ENCODE measurements at regions not wholly inside any gene's neighbourhood (a gene's known extent, or its start where the extent isn't known, plus 50 kb on each side); places are given as distances from the start of the nearest gene placed in this dataset.

- H2BK12ac ChIP-seq (ENCODE audit: low read length in 2 of 2): no peak overlapping the region
- DNase-seq: no peak
- H3K4me1 ChIP-seq (ENCODE audit: control insufficient read depth, insufficient read depth, low read depth, low read length): no peaks in the 10 kb centered on the region
- H3K36me3 ChIP-seq (ENCODE audit: control insufficient read depth in 1 of 2, insufficient read depth in 2 of 2, low read depth in 1 of 2, low read length in 2 of 2): no peaks in the 10 kb centered on the region
- no peak overlapping the region for H3K14ac ChIP-seq (ENCODE audit: low read length in 2 of 2)
- no peak overlapping the region for H2BK120ac ChIP-seq (ENCODE audit: low read depth, low read length)
- no peak overlapping the region for H2BK5ac ChIP-seq (ENCODE audit: low read depth, low read length, poor library complexity, severe bottlenecking)
- H2AK5ac ChIP-seq (ENCODE audit: low read length, severe bottlenecking): no peak overlapping the region
- H3K9me3 ChIP-seq (ENCODE audit: control insufficient read depth, low read length): peaks cover 4% of the 10 kb centered on the region
- no peak overlapping the region for H4K8ac ChIP-seq (ENCODE audit: low read length)
- no peak overlapping the region for H4K91ac ChIP-seq (ENCODE audit: low read length)
- no peaks in the 10 kb centered on the region for H3K79me1 ChIP-seq (replicated peaks; ENCODE audit: low read length, poor library complexity, severe bottlenecking)
- no peak overlapping the region for H3K23ac ChIP-seq (ENCODE audit: low read length in 2 of 2)
- no peak overlapping the region for H2BK15ac ChIP-seq (ENCODE audit: low read depth, poor library complexity, severe bottlenecking)
- no peak overlapping the region for H3K4me2 ChIP-seq (ENCODE audit: low read length, poor library complexity, severe bottlenecking)
- no peak overlapping the region for H3K4ac ChIP-seq (ENCODE audit: low read depth in 1 of 2, low read length in 2 of 2)
- no peak overlapping the region for H3K27ac ChIP-seq (ENCODE audit: low read length, poor library complexity, severe bottlenecking)
- H3K9ac ChIP-seq (ENCODE audit: low read length): no peak overlapping the region
- no peak overlapping the region for H2AFZ ChIP-seq (ENCODE audit: low read depth, low read length)
- H3K27me3 ChIP-seq (ENCODE audit: control insufficient read depth in 1 of 2, insufficient read depth in 1 of 2, low read length in 2 of 2): no peaks in the 10 kb centered on the region
- no peak overlapping the region for H3K4me3 ChIP-seq (ENCODE audit: insufficient read depth in 1 of 2, low read depth in 1 of 2, low read length in 2 of 2)
- no peak overlapping the region for H3K18ac ChIP-seq (ENCODE audit: low read depth in 1 of 2, low read length in 2 of 2)
Observed at GRCh38 chr12:60014436-60014835, 418.6 kb downstream of the SLC16A7 start.

- Histone ChIP-seq H4K91ac (ENCODE audit: low read length) (no peak overlapping the region), H3K18ac (ENCODE audit: low read depth in 1 of 2, low read length in 2 of 2) (no peak overlapping the region), H4K8ac (ENCODE audit: low read length) (no peak overlapping the region), H2BK120ac (ENCODE audit: low read depth, low read length) (no peak overlapping the region), H2BK15ac (ENCODE audit: low read depth, poor library complexity, severe bottlenecking) (no peak overlapping the region), H3K9me3 (ENCODE audit: control insufficient read depth, low read length) (no peaks in the 10 kb centered on the region), H2BK5ac (ENCODE audit: low read depth, low read length, poor library complexity, severe bottlenecking) (no peak overlapping the region), H3K4me3 (ENCODE audit: insufficient read depth in 1 of 2, low read depth in 1 of 2, low read length in 2 of 2) (no peak overlapping the region), H3K4me1 (ENCODE audit: control insufficient read depth, insufficient read depth, low read depth, low read length) (no peaks in the 10 kb centered on the region), H3K4ac (ENCODE audit: low read depth in 1 of 2, low read length in 2 of 2) (no peak overlapping the region), H3K27ac (ENCODE audit: low read length, poor library complexity, severe bottlenecking) (no peak overlapping the region), H3K27me3 (ENCODE audit: control insufficient read depth in 1 of 2, insufficient read depth in 1 of 2, low read length in 2 of 2) (no peaks in the 10 kb centered on the region), H3K79me1 (replicated peaks; ENCODE audit: low read length, poor library complexity, severe bottlenecking) (no peaks in the 10 kb centered on the region), H2BK12ac (ENCODE audit: low read length in 2 of 2) (no peak overlapping the region), H2AK5ac (ENCODE audit: low read length, severe bottlenecking) (no peak overlapping the region), H2AFZ (ENCODE audit: low read depth, low read length) (no peak overlapping the region), H3K9ac (ENCODE audit: low read length) (no peak overlapping the region), H3K14ac (ENCODE audit: low read length in 2 of 2) (no peak overlapping the region), H3K4me2 (ENCODE audit: low read length, poor library complexity, severe bottlenecking) (no peak overlapping the region), H3K23ac (ENCODE audit: low read length in 2 of 2) (no peak overlapping the region), H3K36me3 (ENCODE audit: control insufficient read depth in 1 of 2, insufficient read depth in 2 of 2, low read depth in 1 of 2, low read length in 2 of 2) (no peaks in the 10 kb centered on the region)
- DNase-seq: no peak
- WGBS: no CpG with 5 or more reads among the region's 2 CpGs
Observed at GRCh38 chr12:60020068-60020467, 424.2 kb downstream of the SLC16A7 start.

GRCh38 chr12:60021235-60021634 is 425.4 kb downstream of the SLC16A7 start:
- Histone ChIP-seq H3K23ac (ENCODE audit: low read length in 2 of 2) (no peak overlapping the region), H4K91ac (ENCODE audit: low read length) (no peak overlapping the region), H3K9ac (ENCODE audit: low read length) (no peak overlapping the region), H2BK15ac (ENCODE audit: low read depth, poor library complexity, severe bottlenecking) (no peak overlapping the region), H3K9me3 (ENCODE audit: control insufficient read depth, low read length) (no peaks in the 10 kb centered on the region), H4K8ac (ENCODE audit: low read length) (no peak overlapping the region), H2BK5ac (ENCODE audit: low read depth, low read length, poor library complexity, severe bottlenecking) (no peak overlapping the region), H3K4me3 (ENCODE audit: insufficient read depth in 1 of 2, low read depth in 1 of 2, low read length in 2 of 2) (no peak overlapping the region), H3K36me3 (ENCODE audit: control insufficient read depth in 1 of 2, insufficient read depth in 2 of 2, low read depth in 1 of 2, low read length in 2 of 2) (no peaks in the 10 kb centered on the region), H3K14ac (ENCODE audit: low read length in 2 of 2) (no peak overlapping the region), H3K4me1 (ENCODE audit: control insufficient read depth, insufficient read depth, low read depth, low read length) (no peaks in the 10 kb centered on the region), H3K4me2 (ENCODE audit: low read length, poor library complexity, severe bottlenecking) (no peak overlapping the region), H3K27ac (ENCODE audit: low read length, poor library complexity, severe bottlenecking) (no peak overlapping the region), H3K27me3 (ENCODE audit: control insufficient read depth in 1 of 2, insufficient read depth in 1 of 2, low read length in 2 of 2) (no peaks in the 10 kb centered on the region), H3K18ac (ENCODE audit: low read depth in 1 of 2, low read length in 2 of 2) (no peak overlapping the region), H2AK5ac (ENCODE audit: low read length, severe bottlenecking) (no peak overlapping the region), H2AFZ (ENCODE audit: low read depth, low read length) (no peak overlapping the region), H2BK120ac (ENCODE audit: low read depth, low read length) (no peak overlapping the region), H2BK12ac (ENCODE audit: low read length in 2 of 2) (no peak overlapping the region), H3K4ac (ENCODE audit: low read depth in 1 of 2, low read length in 2 of 2) (no peak overlapping the region), H3K79me1 (replicated peaks; ENCODE audit: low read length, poor library complexity, severe bottlenecking) (no peaks in the 10 kb centered on the region)
- 82% methylated on average over 3 of the region's 3 CpGs for WGBS
- DNase-seq: no peak

GRCh38 chr12:60027266-60027665 is 431.4 kb downstream of the SLC16A7 start:
- Histone ChIP-seq H3K27ac (ENCODE audit: low read length, poor library complexity, severe bottlenecking) (no peak overlapping the region), H2BK12ac (ENCODE audit: low read length in 2 of 2) (no peak overlapping the region), H4K8ac (ENCODE audit: low read length) (no peak overlapping the region), H2AK5ac (ENCODE audit: low read length, severe bottlenecking) (no peak overlapping the region), H3K4me1 (ENCODE audit: control insufficient read depth, insufficient read depth, low read depth, low read length) (no peaks in the 10 kb centered on the region), H3K4ac (ENCODE audit: low read depth in 1 of 2, low read length in 2 of 2) (no peak overlapping the region), H3K23ac (ENCODE audit: low read length in 2 of 2) (no peak overlapping the region), H3K79me1 (replicated peaks; ENCODE audit: low read length, poor library complexity, severe bottlenecking) (no peaks in the 10 kb centered on the region), H3K9me3 (ENCODE audit: control insufficient read depth, low read length) (peaks cover 3% of the 10 kb centered on the region), H3K18ac (ENCODE audit: low read depth in 1 of 2, low read length in 2 of 2) (no peak overlapping the region), H2AFZ (ENCODE audit: low read depth, low read length) (no peak overlapping the region), H2BK5ac (ENCODE audit: low read depth, low read length, poor library complexity, severe bottlenecking) (no peak overlapping the region), H3K4me3 (ENCODE audit: insufficient read depth in 1 of 2, low read depth in 1 of 2, low read length in 2 of 2) (no peak overlapping the region), H3K9ac (ENCODE audit: low read length) (no peak overlapping the region), H3K4me2 (ENCODE audit: low read length, poor library complexity, severe bottlenecking) (no peak overlapping the region), H3K14ac (ENCODE audit: low read length in 2 of 2) (no peak overlapping the region), H2BK120ac (ENCODE audit: low read depth, low read length) (no peak overlapping the region), H4K91ac (ENCODE audit: low read length) (no peak overlapping the region), H3K36me3 (ENCODE audit: control insufficient read depth in 1 of 2, insufficient read depth in 2 of 2, low read depth in 1 of 2, low read length in 2 of 2) (no peaks in the 10 kb centered on the region), H2BK15ac (ENCODE audit: low read depth, poor library complexity, severe bottlenecking) (no peak overlapping the region), H3K27me3 (ENCODE audit: control insufficient read depth in 1 of 2, insufficient read depth in 1 of 2, low read length in 2 of 2) (no peaks in the 10 kb centered on the region)
- 86% methylated on average over 3 of the region's 3 CpGs for WGBS
- no peak for DNase-seq

All from mesenchymal stem cell (in vitro differentiated cells and primary cell).